Caco-2 (cell line): ENCODE measurements at regions not wholly inside any gene's neighbourhood (a gene's known extent, or its start where the extent isn't known, plus 50 kb on each side); places are given as distances from the start of the nearest gene placed in this dataset.

Source experiments
- BruUV-seq: library from RNA; stranded (reverse); fragments of 400-500 nt; replicated peaks from 2 replicates; lab custom pipeline; 2021; lab: Mats Ljungman, UMichigan
- CTCF ChIA-PET: fragments of 300-600 bp; sonication (Branson Sonifier 250); formaldehyde crosslinking; loops from one replicate; lab custom pipeline; 2022; ENCODE audit warnings: antibody characterized with exemption; lab: Charles Lee
- POLR2A ChIA-PET: fragments of 300-600 bp; sonication (Branson Sonifier 250); formaldehyde crosslinking; loops from one replicate; lab custom pipeline; 2022; ENCODE audit warnings: antibody characterized with exemption; lab: Charles Lee
- DNase-seq, 2 experiments: peaks; one replicate each; pipeline versions ENCODE4 v3.0.0 to v3.0.0-alpha.2; 2020 to 2022
- H3K27me3 ChIP-seq: replicated peaks from 2 replicates; pipeline ENCODE4 v1.6.0; 2011; ENCODE audit warnings: low read length; ENCODE audit not compliant: control insufficient read depth, insufficient read depth
- H3K36me3 ChIP-seq: 2 replicates; pipeline ENCODE4 v1.5.1; 2011; ENCODE audit warnings: low read length; ENCODE audit not compliant: control insufficient read depth, insufficient read depth
- H3K4me1 ChIP-seq: fragments of 250-450 bp; sonication (Bioruptor Pico); 2 replicates; pipeline ENCODE4 v1.5.1; 2020; ENCODE audit warnings: mild to moderate bottlenecking
- H3K4me3 ChIP-seq: 2 replicates; pipeline ENCODE4 v1.5.1; 2011; ENCODE audit warnings: low read depth, mild to moderate bottlenecking, control low read depth, low read length
- H3K9me3 ChIP-seq: fragments of 250-450 bp; sonication (Bioruptor Pico); 2 replicates; pipeline ENCODE4 v1.5.1; 2020; ENCODE audit warnings: mild to moderate bottlenecking, moderate library complexity
- H3K27ac Mint-ChIP-seq: one replicate; pipeline ENCODE4 v1.8.0; 2022; ENCODE audit warnings: mixed read lengths; ENCODE audit not compliant: unreplicated experiment
- H3K27me3 Mint-ChIP-seq: one replicate; pipeline ENCODE4 v1.8.0; 2022; ENCODE audit warnings: mixed read lengths; ENCODE audit not compliant: insufficient read depth, unreplicated experiment
- H3K36me3 Mint-ChIP-seq: one replicate; pipeline ENCODE4 v1.8.0; 2022; ENCODE audit warnings: mild to moderate bottlenecking, mixed read lengths; ENCODE audit not compliant: insufficient read depth, unreplicated experiment
- H3K4me1 Mint-ChIP-seq: one replicate; pipeline ENCODE4 v1.8.0; 2022; ENCODE audit warnings: low read depth, mixed read lengths; ENCODE audit not compliant: unreplicated experiment
- H3K4me3 Mint-ChIP-seq: one replicate; pipeline ENCODE4 v1.8.0; 2022; ENCODE audit warnings: mild to moderate bottlenecking, moderate library complexity, mixed read lengths; ENCODE audit not compliant: unreplicated experiment
- H3K9me3 Mint-ChIP-seq: one replicate; pipeline ENCODE4 v1.8.0; 2022; ENCODE audit warnings: mixed read lengths; ENCODE audit not compliant: unreplicated experiment
- CTCF ChIP-seq, 2 experiments: fragments of 200-600 bp in 1 of 2; IDR thresholded peaks; 1 replicate in 1 of 2; 2 replicates in 1 of 2; pipeline versions ENCODE4 v1.5.1 to v1.8.0; 2011 to 2022; ENCODE audit warnings: antibody characterized with exemption in 1 of 2, control low read depth in 1 of 2, inconsistent platforms in 1 of 2, low read depth in 1 of 2, low read length in 1 of 2, mild to moderate bottlenecking in 1 of 2, moderate library complexity in 1 of 2; ENCODE audit not compliant: insufficient read depth in 1 of 2, severe bottlenecking in 1 of 2, unreplicated experiment in 1 of 2
- intact Hi-C: fragments of 100-400 bp; cut with micrococcal nuclease; formaldehyde crosslinking; loops from one replicate; pipeline ENCODE4 v1.10.0; 2022; ENCODE audit not compliant: unreplicated experiment

- Mint-ChIP-seq H3K27me3 (peaks cover 13% of the 10 kb centered on the region), H3K27ac (no peak overlapping the region), H3K4me3 (no peak overlapping the region), H3K9me3 (no peaks in the 10 kb centered on the region), H3K36me3 (no peaks in the 10 kb centered on the region), H3K4me1 (no peaks in the 10 kb centered on the region)
- BruUV-seq = no TSS peak
- H3K9me3 ChIP-seq = no peaks in the 10 kb centered on the region
- intact Hi-C loops = no loop called here
- CTCF ChIA-PET = interaction anchor here (0.6 kb wide), 1 partner anchor 241 kb away, joined by 3 read pairs; no protein-coding TSS in a partner anchor
- no peak overlapping the region for H3K4me3 ChIP-seq
- no peak for TF ChIP-seq CTCF (IDR thresholded peaks at IDR 0.05; ENCODE audit: insufficient read depth in 1 of 2, low read depth in 1 of 2, low read length in 1 of 2, severe bottlenecking in 1 of 2, unreplicated experiment in 1 of 2)
- H3K4me1 ChIP-seq = no peaks in the 10 kb centered on the region; the same call in 1 of the 2 replicates
- POLR2A ChIA-PET = no interaction called here
- H3K27me3 ChIP-seq = no peaks in the 10 kb centered on the region; the same call in 1 of the 2 replicates
- H3K36me3 ChIP-seq = no peaks in the 10 kb centered on the region
- DNase-seq = no peak
Observed at GRCh38 chr14:93862265-93862664, 64.9 kb upstream of the FAM181A start.

GRCh38 chr14:93861836-93862235, 65.3 kb upstream of the FAM181A start:
- intact Hi-C loops = no loop called here
- no peak overlapping the region for H3K4me3 Mint-ChIP-seq
- Histone ChIP-seq H3K9me3 (no peaks in the 10 kb centered on the region), H3K4me3 (no peak overlapping the region), H3K36me3 (no peaks in the 10 kb centered on the region), H3K4me1 (no peaks in the 10 kb centered on the region; the same call in 1 of the 2 replicates), H3K27me3 (no peaks in the 10 kb centered on the region; the same call in 1 of the 2 replicates)
- no peak for DNase-seq
- CTCF ChIA-PET = no interaction called here
- no peak overlapping the region for H3K27ac Mint-ChIP-seq
- POLR2A ChIA-PET = no interaction called here
- H3K9me3 Mint-ChIP-seq = no peaks in the 10 kb centered on the region
- no peak for TF ChIP-seq CTCF (IDR thresholded peaks at IDR 0.05; ENCODE audit: insufficient read depth in 1 of 2, low read depth in 1 of 2, low read length in 1 of 2, severe bottlenecking in 1 of 2, unreplicated experiment in 1 of 2)
- BruUV-seq = no TSS peak
- H3K36me3 Mint-ChIP-seq = no peaks in the 10 kb centered on the region
- H3K27me3 Mint-ChIP-seq = peaks cover 17% of the 10 kb centered on the region
- no peaks in the 10 kb centered on the region for H3K4me1 Mint-ChIP-seq

DNA sequence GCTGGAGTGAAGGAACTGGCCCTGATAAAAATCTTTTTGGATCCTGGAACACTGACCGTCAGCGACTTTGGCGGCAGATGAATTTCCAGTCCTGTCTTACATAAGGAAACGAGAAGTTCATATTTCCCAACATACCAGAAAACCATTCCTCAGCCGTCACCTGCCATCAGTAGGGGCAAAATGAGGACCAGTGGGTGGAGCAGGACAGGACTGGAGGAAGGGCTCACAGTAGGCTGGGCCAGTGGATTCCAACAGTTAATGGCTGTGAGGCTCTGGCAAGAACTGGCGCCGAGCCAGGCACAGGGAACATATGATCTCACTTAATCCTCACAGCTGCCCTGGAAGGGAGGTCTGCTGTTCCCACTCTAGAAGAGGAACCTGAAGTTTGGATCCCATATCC, 67.2 kb upstream of the FAM181A start:
- Histone ChIP-seq H3K9me3 (no peaks in the 10 kb centered on the region), H3K36me3 (no peaks in the 10 kb centered on the region), H3K4me1 (no peaks in the 10 kb centered on the region; the same call in 1 of the 2 replicates), H3K4me3 (no peak overlapping the region), H3K27me3 (no peaks in the 10 kb centered on the region; the same call in 1 of the 2 replicates)
- no peak for TF ChIP-seq CTCF (IDR thresholded peaks at IDR 0.05; ENCODE audit: insufficient read depth in 1 of 2, low read depth in 1 of 2, low read length in 1 of 2, severe bottlenecking in 1 of 2, unreplicated experiment in 1 of 2)
- H3K36me3 Mint-ChIP-seq = no peaks in the 10 kb centered on the region
- H3K4me3 Mint-ChIP-seq = no peak overlapping the region
- H3K4me1 Mint-ChIP-seq = no peaks in the 10 kb centered on the region
- BruUV-seq = no TSS peak
- H3K9me3 Mint-ChIP-seq = no peaks in the 10 kb centered on the region
- peaks cover 18% of the 10 kb centered on the region for H3K27me3 Mint-ChIP-seq
- ChIA-PET POLR2A (no interaction called here), CTCF (no interaction called here)
- no peak for DNase-seq
- no peak overlapping the region for H3K27ac Mint-ChIP-seq
- intact Hi-C loops = no loop called here
